Liver (tissue), 8 donors: ENCODE measurements at regions not wholly inside any gene's neighbourhood (a gene's known extent, or its start where the extent isn't known, plus 50 kb on each side); places are given as distances from the start of the nearest gene placed in this dataset.

Source experiments
- DNase-seq: peaks from one replicate; pipeline ENCODE4 v3.0.0-alpha.2; 2017; ENCODE audit warnings: low spot score
- H3K27ac ChIP-seq, 2 donors: one replicate each; pipeline ENCODE4 v1.7.0; 2013; ENCODE audit warnings: inconsistent platforms in 2 of 2, low read length in 2 of 2, control low read depth in 1 of 2, low read depth in 1 of 2, mild to moderate bottlenecking in 1 of 2
- H3K27me3 ChIP-seq, 4 donors: one replicate each; pipeline versions ENCODE4 v1.6.1 to v1.7.0; 2013; ENCODE audit warnings: low read length in 3 of 4, inconsistent platforms in 1 of 4, mild to moderate bottlenecking in 1 of 4, moderate library complexity in 1 of 4; ENCODE audit not compliant: control insufficient read depth in 4 of 4, insufficient read depth in 4 of 4
- H3K36me3 ChIP-seq, 4 donors: one replicate each; pipeline versions ENCODE4 v1.6.1 to v1.7.0; 2013; ENCODE audit warnings: low read length in 3 of 4, mild to moderate bottlenecking in 3 of 4, low read depth in 1 of 4, moderate library complexity in 1 of 4; ENCODE audit not compliant: control insufficient read depth in 4 of 4, insufficient read depth in 3 of 4
- H3K4me1 ChIP-seq, 4 donors: one replicate each; pipeline versions ENCODE4 v1.6.1 to v1.7.0; 2013; ENCODE audit warnings: low read length in 3 of 4, mild to moderate bottlenecking in 3 of 4, moderate library complexity in 1 of 4; ENCODE audit not compliant: control insufficient read depth in 4 of 4, insufficient read depth in 4 of 4
- H3K4me3 ChIP-seq, 3 donors: one replicate each; pipeline versions ENCODE4 v1.6.1 to v1.7.0; 2013; ENCODE audit warnings: low read length in 3 of 3, control low read depth in 1 of 3, low read depth in 1 of 3, mild to moderate bottlenecking in 1 of 3
- H3K9ac ChIP-seq, 2 donors: one replicate each; pipeline ENCODE4 v1.7.0; 2013; ENCODE audit warnings: low read length in 2 of 2, mild to moderate bottlenecking in 2 of 2, moderate library complexity in 2 of 2, control low read depth in 1 of 2, low read depth in 1 of 2
- H3K9me3 ChIP-seq, 4 donors: one replicate each; pipeline versions ENCODE4 v1.6.1 to v1.7.0; 2013; ENCODE audit warnings: low read length in 3 of 4; ENCODE audit not compliant: control insufficient read depth in 4 of 4
- EGR1 ChIP-seq, 2 donors: IDR thresholded peaks; 2 replicates each; pipeline ENCODE4 v1.6.1; 2016 to 2018; ENCODE audit warnings: antibody characterized with exemption in 2 of 2, low read depth in 2 of 2
- FOXA1 ChIP-seq: IDR thresholded peaks from 2 replicates; pipeline ENCODE4 v1.6.1; 2016; ENCODE audit warnings: antibody characterized with exemption
- FOXA2 ChIP-seq: IDR thresholded peaks from 2 replicates; pipeline ENCODE4 v1.6.1; 2016; ENCODE audit warnings: antibody characterized with exemption
- GABPA ChIP-seq, 2 donors: IDR thresholded peaks in 1 of 2; conservative IDR thresholded peaks in 1 of 2; 2 replicates each; pipeline ENCODE4 v1.6.1; 2016; ENCODE audit warnings: antibody characterized with exemption in 2 of 2, mild to moderate bottlenecking in 1 of 2, moderate library complexity in 1 of 2
- HNF4A ChIP-seq, 2 donors: conservative IDR thresholded peaks; 2 replicates each; pipeline ENCODE4 v1.6.1; 2016; ENCODE audit warnings: antibody characterized with exemption in 2 of 2, mild to moderate bottlenecking in 2 of 2
- HNF4G ChIP-seq: IDR thresholded peaks from 2 replicates; pipeline ENCODE4 v1.6.1; 2016; ENCODE audit warnings: antibody characterized with exemption
- JUND ChIP-seq, 2 donors: IDR thresholded peaks; 2 replicates each; pipeline ENCODE4 v1.6.1; 2016; ENCODE audit warnings: antibody characterized with exemption in 2 of 2
- NR2F2 ChIP-seq: IDR thresholded peaks from 2 replicates; pipeline ENCODE4 v1.6.1; 2016; ENCODE audit warnings: antibody characterized with exemption
- RAD21 ChIP-seq, 2 donors: IDR thresholded peaks; 2 replicates each; pipeline ENCODE4 v1.6.1; 2016; ENCODE audit warnings: antibody characterized with exemption in 2 of 2, mild to moderate bottlenecking in 2 of 2
- REST ChIP-seq: IDR thresholded peaks from 2 replicates; pipeline ENCODE4 v1.6.1; 2016; ENCODE audit warnings: antibody characterized with exemption, mild to moderate bottlenecking
- RXRA ChIP-seq, 2 donors: IDR thresholded peaks; 2 replicates each; pipeline ENCODE4 v1.6.1; 2017 to 2018; ENCODE audit warnings: antibody characterized with exemption in 2 of 2, mild to moderate bottlenecking in 1 of 2
- SP1 ChIP-seq: IDR thresholded peaks from 2 replicates; pipeline ENCODE4 v1.6.1; 2018; ENCODE audit warnings: antibody characterized with exemption, mild to moderate bottlenecking
- TAF1 ChIP-seq: conservative IDR thresholded peaks from 2 replicates; pipeline ENCODE4 v1.6.1; 2016; ENCODE audit warnings: antibody characterized with exemption, mild to moderate bottlenecking
- YY1 ChIP-seq: IDR thresholded peaks from 2 replicates; pipeline ENCODE4 v1.6.1; 2016; ENCODE audit warnings: antibody characterized with exemption, mild to moderate bottlenecking
- WGBS: extraction: QIAGEN DNeasy Blood & Tissue Kit; methylation state at CpG from one replicate; pipeline ENCODE4 v1.1.7; 2013; 5-methylcytosine and 5-hydroxymethylcytosine counted together
- TF ChIP-seq, protein P1 (sequence below): IDR thresholded peaks from 2 replicates; pipeline ENCODE4 v1.6.1; 2016; ENCODE audit warnings: antibody characterized with exemption
- TF ChIP-seq, protein P2 (sequence below): IDR thresholded peaks from 2 replicates; pipeline ENCODE4 v1.6.1; 2016; ENCODE audit warnings: antibody characterized with exemption
- TF ChIP-seq, protein P3 (sequence below): IDR thresholded peaks from 2 replicates; pipeline ENCODE4 v1.6.1; 2016; ENCODE audit warnings: antibody characterized with exemption
- TF ChIP-seq, protein P4 (sequence below): fragments of 150-350 bp; IDR thresholded peaks from 2 replicates; pipeline ENCODE4 v1.5.1; 2017; ENCODE audit warnings: improper control_type of control experiment, low read depth, low read length; ENCODE audit not compliant: missing input control
- donor health status: healthy.
- donor health status: healthy.
- donor health status: healthy.
- donor health status: healthy.
- donor health status: healthy.

- no peaks in the 10 kb centered on the region for H3K36me3 ChIP-seq
- H3K9me3 ChIP-seq, result no peaks in the 10 kb centered on the region
- no peak overlapping the region for H3K27ac ChIP-seq
- no peak overlapping the region for H3K4me3 ChIP-seq
- 46% methylated on average over 1 of the region's 1 CpG for WGBS
- no peak for DNase-seq
- H3K4me1 ChIP-seq, result no peaks in the 10 kb centered on the region
- H3K9ac ChIP-seq, result no peak overlapping the region
- TF ChIP-seq SP1, result no peak
- TF ChIP-seq, protein P1, sequence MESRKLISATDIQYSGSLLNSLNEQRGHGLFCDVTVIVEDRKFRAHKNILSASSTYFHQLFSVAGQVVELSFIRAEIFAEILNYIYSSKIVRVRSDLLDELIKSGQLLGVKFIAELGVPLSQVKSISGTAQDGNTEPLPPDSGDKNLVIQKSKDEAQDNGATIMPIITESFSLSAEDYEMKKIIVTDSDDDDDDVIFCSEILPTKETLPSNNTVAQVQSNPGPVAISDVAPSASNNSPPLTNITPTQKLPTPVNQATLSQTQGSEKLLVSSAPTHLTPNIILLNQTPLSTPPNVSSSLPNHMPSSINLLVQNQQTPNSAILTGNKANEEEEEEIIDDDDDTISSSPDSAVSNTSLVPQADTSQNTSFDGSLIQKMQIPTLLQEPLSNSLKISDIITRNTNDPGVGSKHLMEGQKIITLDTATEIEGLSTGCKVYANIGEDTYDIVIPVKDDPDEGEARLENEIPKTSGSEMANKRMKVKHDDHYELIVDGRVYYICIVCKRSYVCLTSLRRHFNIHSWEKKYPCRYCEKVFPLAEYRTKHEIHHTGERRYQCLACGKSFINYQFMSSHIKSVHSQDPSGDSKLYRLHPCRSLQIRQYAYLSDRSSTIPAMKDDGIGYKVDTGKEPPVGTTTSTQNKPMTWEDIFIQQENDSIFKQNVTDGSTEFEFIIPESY, result no peak
- no peak for TF ChIP-seq NR2F2
- TF ChIP-seq, protein P2, sequence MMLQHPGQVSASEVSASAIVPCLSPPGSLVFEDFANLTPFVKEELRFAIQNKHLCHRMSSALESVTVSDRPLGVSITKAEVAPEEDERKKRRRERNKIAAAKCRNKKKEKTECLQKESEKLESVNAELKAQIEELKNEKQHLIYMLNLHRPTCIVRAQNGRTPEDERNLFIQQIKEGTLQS, result no peak
- no peak for TF ChIP-seq FOXA1
- TF ChIP-seq FOXA2, result no peak
- no peak for TF ChIP-seq GABPA (IDR thresholded peaks at IDR 0.05 in 1 of 2, conservative IDR thresholded peaks at IDR 0.05 in 1 of 2)
- TF ChIP-seq, protein P3, sequence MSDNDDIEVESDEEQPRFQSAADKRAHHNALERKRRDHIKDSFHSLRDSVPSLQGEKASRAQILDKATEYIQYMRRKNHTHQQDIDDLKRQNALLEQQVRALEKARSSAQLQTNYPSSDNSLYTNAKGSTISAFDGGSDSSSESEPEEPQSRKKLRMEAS, result no peak
- TF ChIP-seq, protein P4, sequence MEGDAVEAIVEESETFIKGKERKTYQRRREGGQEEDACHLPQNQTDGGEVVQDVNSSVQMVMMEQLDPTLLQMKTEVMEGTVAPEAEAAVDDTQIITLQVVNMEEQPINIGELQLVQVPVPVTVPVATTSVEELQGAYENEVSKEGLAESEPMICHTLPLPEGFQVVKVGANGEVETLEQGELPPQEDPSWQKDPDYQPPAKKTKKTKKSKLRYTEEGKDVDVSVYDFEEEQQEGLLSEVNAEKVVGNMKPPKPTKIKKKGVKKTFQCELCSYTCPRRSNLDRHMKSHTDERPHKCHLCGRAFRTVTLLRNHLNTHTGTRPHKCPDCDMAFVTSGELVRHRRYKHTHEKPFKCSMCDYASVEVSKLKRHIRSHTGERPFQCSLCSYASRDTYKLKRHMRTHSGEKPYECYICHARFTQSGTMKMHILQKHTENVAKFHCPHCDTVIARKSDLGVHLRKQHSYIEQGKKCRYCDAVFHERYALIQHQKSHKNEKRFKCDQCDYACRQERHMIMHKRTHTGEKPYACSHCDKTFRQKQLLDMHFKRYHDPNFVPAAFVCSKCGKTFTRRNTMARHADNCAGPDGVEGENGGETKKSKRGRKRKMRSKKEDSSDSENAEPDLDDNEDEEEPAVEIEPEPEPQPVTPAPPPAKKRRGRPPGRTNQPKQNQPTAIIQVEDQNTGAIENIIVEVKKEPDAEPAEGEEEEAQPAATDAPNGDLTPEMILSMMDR, result no peak
- TF ChIP-seq REST, result no peak
- TF ChIP-seq YY1, result no peak
- no peak for TF ChIP-seq HNF4A (conservative IDR thresholded peaks at IDR 0.05)
- TF ChIP-seq TAF1, result no peak
- TF ChIP-seq RXRA (IDR thresholded peaks at IDR 0.05), result no peak
- TF ChIP-seq HNF4G, result no peak
- no peak for TF ChIP-seq RAD21 (IDR thresholded peaks at IDR 0.05)
- TF ChIP-seq EGR1 (IDR thresholded peaks at IDR 0.05; ENCODE audit: low read depth in 2 of 2), result no peak
- no peak for TF ChIP-seq JUND (IDR thresholded peaks at IDR 0.05)
- H3K27me3 ChIP-seq, result no peaks in the 10 kb centered on the region
Observed at GRCh38 chr7:52758356-52758755, 277.1 kb upstream of the POM121L12 start.
